SK-N-SH (cell line): ENCODE measurements at regions not wholly inside any gene's neighbourhood (a gene's known extent, or its start where the extent isn't known, plus 50 kb on each side); places are given as distances from the start of the nearest gene placed in this dataset.

Source experiments
- CHD2 ChIP-seq: fragments of 150-350 bp; IDR thresholded peaks from 2 replicates; pipeline ENCODE4 v1.6.1; 2018; ENCODE audit warnings: low read length; ENCODE audit not compliant: partially characterized antibody
- POLR2AphosphoS5 ChIP-seq: IDR thresholded peaks from 2 replicates; pipeline ENCODE4 v1.6.1; 2012; ENCODE audit warnings: low read depth, low read length
- RAD21 ChIP-seq: IDR thresholded peaks from 2 replicates; pipeline ENCODE4 v1.6.1; 2012; ENCODE audit warnings: mild to moderate bottlenecking, low read length
- SMC3 ChIP-seq: IDR thresholded peaks from 2 replicates; pipeline ENCODE4 v1.6.1; 2012; ENCODE audit warnings: low read depth, low read length, improper control_type of control experiment
- TAF1 ChIP-seq: IDR thresholded peaks from 2 replicates; pipeline ENCODE4 v1.6.1; 2012; ENCODE audit warnings: low read depth, mild to moderate bottlenecking, low read length, moderate library complexity, borderline replicate concordance
- TF ChIP-seq, protein P1 (sequence below): fragments of 200-600 bp; sonication (generic); IDR thresholded peaks from 2 replicates; pipeline ENCODE4 v1.6.1; 2017; ENCODE audit warnings: antibody characterized with exemption, mild to moderate bottlenecking, moderate library complexity
- TF ChIP-seq, protein P2 (sequence below): IDR thresholded peaks from 2 replicates; pipeline ENCODE4; 2012

DNA sequence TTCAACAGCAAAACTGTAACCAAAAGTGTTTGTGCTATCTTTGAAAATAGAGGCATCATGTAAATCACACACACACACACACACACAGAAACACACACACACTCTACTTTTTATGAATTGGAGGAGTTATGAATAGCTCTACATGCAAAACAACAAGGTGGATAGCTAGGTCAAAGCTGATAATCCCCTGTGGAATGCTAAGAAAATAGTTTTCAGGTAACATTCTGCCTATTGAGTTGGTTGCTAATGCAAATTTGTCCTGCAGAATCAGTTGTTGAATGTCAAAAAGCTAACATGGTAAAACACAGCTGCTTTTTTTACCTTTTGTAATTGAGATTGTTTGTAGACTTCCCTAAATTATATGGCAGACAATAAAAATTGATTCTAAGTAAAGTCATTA lies 1658.4 kb upstream of the RAG2 start:
- TF ChIP-seq POLR2AphosphoS5 (no peak), RAD21 (no peak), SMC3 (no peak), TAF1 (no peak), CHD2 (no peak)
- TF ChIP-seq, protein P1, sequence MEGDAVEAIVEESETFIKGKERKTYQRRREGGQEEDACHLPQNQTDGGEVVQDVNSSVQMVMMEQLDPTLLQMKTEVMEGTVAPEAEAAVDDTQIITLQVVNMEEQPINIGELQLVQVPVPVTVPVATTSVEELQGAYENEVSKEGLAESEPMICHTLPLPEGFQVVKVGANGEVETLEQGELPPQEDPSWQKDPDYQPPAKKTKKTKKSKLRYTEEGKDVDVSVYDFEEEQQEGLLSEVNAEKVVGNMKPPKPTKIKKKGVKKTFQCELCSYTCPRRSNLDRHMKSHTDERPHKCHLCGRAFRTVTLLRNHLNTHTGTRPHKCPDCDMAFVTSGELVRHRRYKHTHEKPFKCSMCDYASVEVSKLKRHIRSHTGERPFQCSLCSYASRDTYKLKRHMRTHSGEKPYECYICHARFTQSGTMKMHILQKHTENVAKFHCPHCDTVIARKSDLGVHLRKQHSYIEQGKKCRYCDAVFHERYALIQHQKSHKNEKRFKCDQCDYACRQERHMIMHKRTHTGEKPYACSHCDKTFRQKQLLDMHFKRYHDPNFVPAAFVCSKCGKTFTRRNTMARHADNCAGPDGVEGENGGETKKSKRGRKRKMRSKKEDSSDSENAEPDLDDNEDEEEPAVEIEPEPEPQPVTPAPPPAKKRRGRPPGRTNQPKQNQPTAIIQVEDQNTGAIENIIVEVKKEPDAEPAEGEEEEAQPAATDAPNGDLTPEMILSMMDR = no peak
- TF ChIP-seq, protein P2, sequence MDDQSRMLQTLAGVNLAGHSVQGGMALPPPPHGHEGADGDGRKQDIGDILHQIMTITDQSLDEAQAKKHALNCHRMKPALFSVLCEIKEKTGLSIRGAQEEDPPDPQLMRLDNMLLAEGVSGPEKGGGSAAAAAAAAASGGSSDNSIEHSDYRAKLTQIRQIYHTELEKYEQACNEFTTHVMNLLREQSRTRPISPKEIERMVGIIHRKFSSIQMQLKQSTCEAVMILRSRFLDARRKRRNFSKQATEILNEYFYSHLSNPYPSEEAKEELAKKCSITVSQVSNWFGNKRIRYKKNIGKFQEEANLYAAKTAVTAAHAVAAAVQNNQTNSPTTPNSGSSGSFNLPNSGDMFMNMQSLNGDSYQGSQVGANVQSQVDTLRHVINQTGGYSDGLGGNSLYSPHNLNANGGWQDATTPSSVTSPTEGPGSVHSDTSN = no peak
